Stimulated activated CD4-positive, alpha-beta T cell treated with anti-CD3 and anti-CD28 coated beads, Interleukin-12 subunit alpha, Interleukin-12 subunit beta, amount 100 ng/mL, for 48 hours (primary cell): ENCODE measurements at regions not wholly inside any gene's neighbourhood (a gene's known extent, or its start where the extent isn't known, plus 50 kb on each side); places are given as distances from the start of the nearest gene placed in this dataset.
"Not testable (repeated sequence)": the region's sequence is repeated elsewhere in the genome, so short reads cannot be mapped to it uniquely, and the experiment has no call there.

Experiments
- DNase-seq, 3 donors: peaks; one replicate each; pipeline ENCODE4 v3.0.0-alpha.2; 2020; ENCODE audit warnings: low read depth in 2 of 3, low spot score in 1 of 3

- DNase-seq = no peak
Measured at GRCh38 chr22:49677495-49677889, 150.2 kb downstream of the BRD1 start.

- no peak for DNase-seq
Measured at GRCh38 chr22:49676783-49677494, 150.7 kb downstream of the BRD1 start.

- no peak for DNase-seq
Measured at GRCh38 chr22:49676230-49676629, 151.4 kb downstream of the BRD1 start.

- DNase-seq = no peak
Measured at GRCh38 chr22:49674479-49675050, 153.1 kb downstream of the BRD1 start.

GRCh38 chr22:49673048-49673447 is 154.6 kb downstream of the BRD1 start:
- no peak for DNase-seq

- DNase-seq = no peak
Measured at GRCh38 chr22:49672014-49672516, 155.6 kb downstream of the BRD1 start.

GRCh38 chr22:49671331-49672013 is 156.2 kb downstream of the BRD1 start:
- no peak for DNase-seq

- no peak for DNase-seq
Measured at GRCh38 chr22:49670456-49671330, 157.0 kb downstream of the BRD1 start.

GRCh38 chr22:49669969-49670455 is 157.7 kb downstream of the BRD1 start:
- DNase-seq = peak in 1 of 3 donors; percentile 8

- not testable (repeated sequence) for DNase-seq
Measured at GRCh38 chr22:49669427-49669968, 158.2 kb downstream of the BRD1 start.

GRCh38 chr22:49668402-49668801 is 159.3 kb downstream of the BRD1 start:
- no peak for DNase-seq

GRCh38 chr22:49667236-49667635 is 160.4 kb downstream of the BRD1 start:
- no peak for DNase-seq

- DNase-seq = no peak
Measured at GRCh38 chr22:49666146-49666809, 161.4 kb downstream of the BRD1 start.

GRCh38 chr22:49664891-49665290 is 162.8 kb downstream of the BRD1 start:
- no peak for DNase-seq

GRCh38 chr22:49664371-49664881 is 163.2 kb downstream of the BRD1 start:
- DNase-seq = no peak

GRCh38 chr22:49663823-49664222 is 163.8 kb downstream of the BRD1 start:
- DNase-seq = no peak

GRCh38 chr22:49663311-49663711 is 164.4 kb downstream of the BRD1 start:
- no peak for DNase-seq

- no peak for DNase-seq
Measured at GRCh38 chr22:49662681-49663080, 165.0 kb downstream of the BRD1 start.

GRCh38 chr22:49660794-49661781 is 166.6 kb downstream of the BRD1 start:
- DNase-seq = no peak
